ENCODE measurements at regions not wholly inside any gene's neighbourhood (a gene's known extent, or its start where the extent isn't known, plus 50 kb on each side); places are given as distances from the start of the nearest gene placed in this dataset.

DNA sequence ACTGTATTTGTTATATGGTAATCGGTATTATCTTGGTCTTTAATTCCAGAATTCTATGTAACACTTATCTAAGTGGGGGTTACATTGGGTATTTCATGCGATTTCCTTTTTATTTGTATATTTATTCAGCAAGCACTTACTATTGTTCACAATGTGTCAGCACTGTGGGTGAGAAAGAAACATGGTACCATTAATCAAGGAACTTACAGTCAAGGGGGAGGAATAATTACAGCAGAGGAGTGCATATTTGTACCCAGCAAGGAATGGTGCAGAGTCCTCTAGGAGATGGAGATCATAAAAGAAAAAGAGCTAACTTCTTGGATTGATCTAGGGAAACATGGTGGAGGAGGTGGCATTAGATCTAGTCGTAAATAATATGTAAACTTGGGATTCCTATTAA is 117.0 kb upstream of the KCNJ16 start:
- Histone ChIP-seq H3K27ac (ENCODE audit: low read length) (no peak overlapping the region), H3K9me3 (ENCODE audit: control insufficient read depth, insufficient read depth, low read length) (no peaks in the 10 kb centered on the region), H3K36me3 (ENCODE audit: control insufficient read depth, insufficient read depth, low read length) (no peaks in the 10 kb centered on the region), H3K27me3 (ENCODE audit: control insufficient read depth, insufficient read depth, low read length) (no peaks in the 10 kb centered on the region), H3K4me1 (ENCODE audit: control insufficient read depth, insufficient read depth, low read length) (peaks cover 2% of the 10 kb centered on the region), H3K4me3 (ENCODE audit: low read length) (no peak overlapping the region)
- no peak for DNase-seq (ENCODE audit: low read depth, low spot score)
- no CpG with 5 or more reads among the region's 3 CpGs for WGBS (ENCODE audit: insufficient coverage, insufficient read length)

DNA sequence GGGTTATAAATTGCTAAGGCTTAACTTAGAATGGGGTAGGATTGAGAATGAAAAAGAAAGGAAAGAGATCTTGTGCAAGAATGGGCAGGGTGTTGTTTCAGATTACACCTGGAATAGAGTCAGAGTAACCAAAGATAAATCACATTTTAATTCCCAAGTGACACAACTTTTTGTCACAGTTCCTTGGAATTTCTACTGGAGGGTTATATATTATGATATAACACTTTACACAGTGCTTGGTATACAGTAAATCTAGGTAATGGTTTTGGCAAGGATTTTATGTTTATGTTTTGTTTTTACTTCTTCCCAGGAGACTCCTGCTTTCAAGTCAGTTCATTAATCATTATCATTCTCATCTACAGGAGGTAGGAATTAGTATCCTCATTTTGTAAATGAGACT is 115.7 kb upstream of the KCNJ16 start:
- no peaks in the 10 kb centered on the region for H3K36me3 ChIP-seq (ENCODE audit: control insufficient read depth, insufficient read depth, low read length)
- H3K4me3 ChIP-seq (ENCODE audit: low read length) = no peak overlapping the region
- H3K4me1 ChIP-seq (ENCODE audit: control insufficient read depth, insufficient read depth, low read length) = peaks cover 2% of the 10 kb centered on the region
- no peaks in the 10 kb centered on the region for H3K9me3 ChIP-seq (ENCODE audit: control insufficient read depth, insufficient read depth, low read length)
- DNase-seq (ENCODE audit: low read depth, low spot score) = no peak
- no peak overlapping the region for H3K27ac ChIP-seq (ENCODE audit: low read length)
- H3K27me3 ChIP-seq (ENCODE audit: control insufficient read depth, insufficient read depth, low read length) = no peaks in the 10 kb centered on the region

DNA sequence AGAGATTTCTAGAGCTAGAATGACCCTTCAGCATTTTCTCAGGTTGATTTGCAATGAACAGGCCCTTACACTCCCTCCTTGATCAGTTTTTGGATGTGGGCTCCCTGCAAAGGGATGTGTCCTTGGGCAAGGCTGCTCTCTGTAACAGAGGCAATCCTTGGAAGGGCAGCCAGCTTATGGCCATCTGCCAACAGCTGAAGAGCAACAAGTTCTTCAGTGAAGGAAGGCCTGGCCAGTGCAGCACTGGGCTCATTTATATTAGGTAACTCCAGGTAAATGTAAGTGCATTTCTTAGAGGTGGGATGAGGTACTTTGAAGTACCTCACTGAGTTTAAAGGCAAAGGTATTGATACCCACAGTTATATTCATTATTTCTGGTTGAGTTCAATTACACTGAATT is 114.3 kb upstream of the KCNJ16 start:
- no peak for DNase-seq (ENCODE audit: low read depth, low spot score)
- Histone ChIP-seq H3K27ac (ENCODE audit: low read length) (no peak overlapping the region), H3K4me1 (ENCODE audit: control insufficient read depth, insufficient read depth, low read length) (peaks cover 2% of the 10 kb centered on the region), H3K27me3 (ENCODE audit: control insufficient read depth, insufficient read depth, low read length) (no peaks in the 10 kb centered on the region), H3K9me3 (ENCODE audit: control insufficient read depth, insufficient read depth, low read length) (no peaks in the 10 kb centered on the region), H3K36me3 (ENCODE audit: control insufficient read depth, insufficient read depth, low read length) (no peaks in the 10 kb centered on the region), H3K4me3 (ENCODE audit: low read length) (no peak overlapping the region)

DNA sequence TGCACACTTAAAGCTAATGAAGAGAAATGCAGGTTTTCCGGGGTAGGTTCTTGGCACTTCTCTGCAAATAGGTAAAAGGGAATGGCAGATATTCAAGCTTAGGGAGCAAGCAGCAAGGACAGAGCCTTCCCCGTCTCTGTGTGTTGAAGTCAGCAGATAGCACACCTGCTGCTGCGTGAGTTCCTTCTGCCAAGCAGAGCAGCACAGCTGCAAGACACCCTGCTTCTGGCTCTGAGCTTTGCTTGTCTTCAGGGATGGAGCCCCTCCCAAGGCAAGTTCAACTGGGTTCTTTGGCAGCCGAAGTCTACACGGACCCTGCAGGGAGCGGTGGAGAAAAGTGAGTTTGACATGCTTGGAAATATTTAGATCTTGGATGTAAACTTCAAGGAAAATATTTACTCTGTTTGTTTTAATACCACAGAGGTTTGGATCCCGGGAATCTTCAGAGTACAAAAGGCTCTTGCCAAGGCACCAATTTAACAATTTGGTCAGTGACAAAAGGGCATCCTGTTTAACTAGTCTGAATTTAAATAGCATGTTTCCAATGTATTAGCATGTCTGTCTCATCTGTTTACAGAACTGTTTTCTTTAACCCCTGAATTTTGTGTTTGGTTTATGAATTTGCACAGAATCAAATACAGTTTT is 113.4 kb upstream of the KCNJ16 start:
- Histone ChIP-seq H3K9me3 (ENCODE audit: control insufficient read depth, insufficient read depth, low read length) (no peaks in the 10 kb centered on the region), H3K27me3 (ENCODE audit: control insufficient read depth, insufficient read depth, low read length) (no peaks in the 10 kb centered on the region), H3K4me3 (ENCODE audit: low read length) (no peak overlapping the region), H3K27ac (ENCODE audit: low read length) (no peak overlapping the region), H3K4me1 (ENCODE audit: control insufficient read depth, insufficient read depth, low read length) (peaks cover 2% of the 10 kb centered on the region), H3K36me3 (ENCODE audit: control insufficient read depth, insufficient read depth, low read length) (no peaks in the 10 kb centered on the region)
- WGBS (ENCODE audit: insufficient coverage, insufficient read length) = no CpG with 5 or more reads among the region's 7 CpGs
- DNase-seq (ENCODE audit: low read depth, low spot score) = peak; percentile 25

DNA sequence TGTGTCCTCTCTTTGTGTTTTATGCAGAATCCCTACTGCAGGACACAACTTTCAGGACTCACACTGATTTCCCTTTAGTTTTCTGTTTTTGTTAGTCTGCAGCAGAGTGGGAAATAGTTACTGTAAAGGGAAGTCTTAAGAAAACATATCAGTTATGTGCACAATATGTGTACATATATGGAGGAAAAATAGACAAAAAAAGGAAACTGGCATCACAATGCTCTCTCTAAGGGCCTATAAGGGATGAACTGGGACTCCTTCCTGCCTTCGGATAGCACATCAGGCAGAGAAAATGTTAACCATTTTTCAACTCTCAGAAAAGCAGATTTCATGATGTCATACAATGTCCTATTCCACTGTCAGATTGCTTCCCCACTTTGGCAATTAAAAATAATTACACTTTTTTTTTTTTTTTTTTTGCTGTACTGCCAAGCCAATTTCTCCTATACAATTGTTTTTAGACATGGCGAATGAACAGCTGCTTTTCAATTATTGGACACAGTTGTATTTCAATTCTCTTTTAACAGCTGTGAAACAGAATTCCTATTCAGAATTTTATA is 112.5 kb upstream of the KCNJ16 start:
- no peaks in the 10 kb centered on the region for H3K27me3 ChIP-seq (ENCODE audit: control insufficient read depth, insufficient read depth, low read length)
- H3K36me3 ChIP-seq (ENCODE audit: control insufficient read depth, insufficient read depth, low read length) = no peaks in the 10 kb centered on the region
- no peak for DNase-seq (ENCODE audit: low read depth, low spot score)
- H3K9me3 ChIP-seq (ENCODE audit: control insufficient read depth, insufficient read depth, low read length) = no peaks in the 10 kb centered on the region
- H3K4me3 ChIP-seq (ENCODE audit: low read length) = no peak overlapping the region
- peaks cover 2% of the 10 kb centered on the region for H3K4me1 ChIP-seq (ENCODE audit: control insufficient read depth, insufficient read depth, low read length)
- H3K27ac ChIP-seq (ENCODE audit: low read length) = no peak overlapping the region
- no CpG with 5 or more reads among the region's 2 CpGs for WGBS (ENCODE audit: insufficient coverage, insufficient read length)

DNA sequence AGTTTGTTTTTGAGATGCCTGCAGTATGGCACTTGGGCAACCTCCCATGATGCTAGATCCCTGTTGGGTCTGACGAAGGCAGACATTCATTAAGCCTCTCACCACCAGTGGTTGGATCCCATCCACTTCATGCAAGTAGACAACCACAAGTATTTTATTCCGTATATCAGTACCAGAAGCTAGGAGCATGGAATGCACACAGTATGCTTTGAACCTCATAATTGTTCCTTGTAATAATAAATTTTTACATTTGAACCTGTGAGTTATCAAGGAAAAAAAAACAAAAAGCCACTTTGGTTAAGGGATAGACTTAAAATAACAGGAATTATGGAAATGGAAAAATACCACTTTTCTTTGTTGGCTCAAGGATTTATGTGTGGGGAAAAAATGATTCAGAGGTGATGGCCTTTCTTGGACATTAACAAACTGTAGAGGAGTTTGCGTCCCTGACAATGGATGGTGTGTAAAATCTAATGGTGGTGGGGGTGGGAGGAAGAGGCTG is 107.1 kb upstream of the KCNJ16 start:
- no peaks in the 10 kb centered on the region for H3K9me3 ChIP-seq (ENCODE audit: control insufficient read depth, insufficient read depth, low read length)
- no peaks in the 10 kb centered on the region for H3K27me3 ChIP-seq (ENCODE audit: control insufficient read depth, insufficient read depth, low read length)
- no peak overlapping the region for H3K27ac ChIP-seq (ENCODE audit: low read length)
- DNase-seq (ENCODE audit: low read depth, low spot score) = no peak
- no peaks in the 10 kb centered on the region for H3K4me1 ChIP-seq (ENCODE audit: control insufficient read depth, insufficient read depth, low read length)
- no peaks in the 10 kb centered on the region for H3K36me3 ChIP-seq (ENCODE audit: control insufficient read depth, insufficient read depth, low read length)
- H3K4me3 ChIP-seq (ENCODE audit: low read length) = no peak overlapping the region
- WGBS (ENCODE audit: insufficient coverage, insufficient read length) = no CpG with 5 or more reads among the region's 3 CpGs

DNA sequence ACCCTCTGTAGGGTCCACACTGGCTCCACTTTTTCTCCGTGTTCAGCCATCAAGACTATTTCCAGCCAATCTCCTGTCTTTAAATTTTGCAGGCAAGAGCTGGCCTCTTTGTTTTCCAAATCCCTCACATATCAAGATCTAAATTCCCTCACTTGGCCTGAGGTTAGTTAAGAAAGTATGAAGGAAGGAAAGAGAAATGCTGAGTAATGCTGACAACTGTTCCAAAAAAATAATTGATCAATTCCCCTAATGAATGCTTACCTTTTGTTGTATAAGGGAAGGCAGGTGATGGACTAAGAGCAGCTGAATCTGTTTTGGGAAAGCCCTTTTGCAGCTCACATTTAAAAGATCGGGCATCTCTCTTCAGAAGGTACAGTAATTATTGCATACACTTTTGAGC is 105.1 kb upstream of the KCNJ16 start:
- no peak overlapping the region for H3K27ac ChIP-seq (ENCODE audit: low read length)
- H3K9me3 ChIP-seq (ENCODE audit: control insufficient read depth, insufficient read depth, low read length) = no peaks in the 10 kb centered on the region
- no CpG with 5 or more reads among the region's 2 CpGs for WGBS (ENCODE audit: insufficient coverage, insufficient read length)
- no peaks in the 10 kb centered on the region for H3K4me1 ChIP-seq (ENCODE audit: control insufficient read depth, insufficient read depth, low read length)
- H3K36me3 ChIP-seq (ENCODE audit: control insufficient read depth, insufficient read depth, low read length) = no peaks in the 10 kb centered on the region
- no peaks in the 10 kb centered on the region for H3K27me3 ChIP-seq (ENCODE audit: control insufficient read depth, insufficient read depth, low read length)
- no peak overlapping the region for H3K4me3 ChIP-seq (ENCODE audit: low read length)
- DNase-seq (ENCODE audit: low read depth, low spot score) = no peak

DNA sequence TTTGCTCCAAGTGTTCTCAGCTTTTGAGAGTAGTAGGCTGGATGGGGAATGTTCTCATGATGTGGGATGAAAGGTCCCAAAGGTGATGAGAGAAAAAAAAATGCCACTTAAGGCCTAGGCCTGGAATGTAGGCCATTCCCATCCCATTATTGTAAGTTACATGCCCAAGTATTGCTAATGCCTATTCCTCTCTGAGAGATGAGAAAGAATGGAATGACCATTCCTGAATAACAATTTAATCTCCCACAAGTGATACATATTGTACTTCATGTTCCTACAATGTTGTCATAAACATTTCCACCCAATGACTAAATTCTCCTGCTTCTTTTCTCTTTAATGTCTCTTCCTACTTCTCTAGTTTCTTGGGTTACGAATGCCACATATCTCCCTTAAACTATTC is 102.8 kb upstream of the KCNJ16 start:
- Histone ChIP-seq H3K27me3 (ENCODE audit: control insufficient read depth, insufficient read depth, low read length) (no peaks in the 10 kb centered on the region), H3K4me1 (ENCODE audit: control insufficient read depth, insufficient read depth, low read length) (no peaks in the 10 kb centered on the region), H3K4me3 (ENCODE audit: low read length) (no peak overlapping the region), H3K27ac (ENCODE audit: low read length) (no peak overlapping the region), H3K9me3 (ENCODE audit: control insufficient read depth, insufficient read depth, low read length) (no peaks in the 10 kb centered on the region), H3K36me3 (ENCODE audit: control insufficient read depth, insufficient read depth, low read length) (no peaks in the 10 kb centered on the region)
- no CpG with 5 or more reads among the region's 1 CpG for WGBS (ENCODE audit: insufficient coverage, insufficient read length)
- DNase-seq (ENCODE audit: low read depth, low spot score) = no peak

DNA sequence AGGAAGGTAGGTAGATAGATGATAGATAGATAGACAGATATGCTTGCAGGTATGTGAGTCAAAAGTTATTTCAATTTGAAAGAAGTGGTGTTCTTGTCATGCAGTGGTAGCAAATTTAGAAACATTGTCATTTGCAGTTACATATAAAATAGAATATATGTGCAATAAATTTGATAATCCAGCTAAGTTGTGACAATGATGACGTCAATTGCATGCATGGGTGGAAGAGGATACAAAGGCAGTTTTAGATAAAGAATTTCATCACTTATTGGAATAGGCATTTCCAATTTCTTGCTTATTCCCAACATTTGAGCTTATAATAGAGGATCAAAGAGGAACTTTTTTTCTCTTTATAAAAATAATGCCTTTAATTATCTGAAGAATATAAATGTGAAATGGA is 99.2 kb upstream of the KCNJ16 start:
- H3K9me3 ChIP-seq (ENCODE audit: control insufficient read depth, insufficient read depth, low read length) = no peaks in the 10 kb centered on the region
- no peaks in the 10 kb centered on the region for H3K27me3 ChIP-seq (ENCODE audit: control insufficient read depth, insufficient read depth, low read length)
- H3K4me3 ChIP-seq (ENCODE audit: low read length) = no peak overlapping the region
- WGBS (ENCODE audit: insufficient coverage, insufficient read length) = no CpG with 5 or more reads among the region's 1 CpG
- no peak for DNase-seq (ENCODE audit: low read depth, low spot score)
- H3K4me1 ChIP-seq (ENCODE audit: control insufficient read depth, insufficient read depth, low read length) = no peaks in the 10 kb centered on the region
- no peak overlapping the region for H3K27ac ChIP-seq (ENCODE audit: low read length)
- no peaks in the 10 kb centered on the region for H3K36me3 ChIP-seq (ENCODE audit: control insufficient read depth, insufficient read depth, low read length)

DNA sequence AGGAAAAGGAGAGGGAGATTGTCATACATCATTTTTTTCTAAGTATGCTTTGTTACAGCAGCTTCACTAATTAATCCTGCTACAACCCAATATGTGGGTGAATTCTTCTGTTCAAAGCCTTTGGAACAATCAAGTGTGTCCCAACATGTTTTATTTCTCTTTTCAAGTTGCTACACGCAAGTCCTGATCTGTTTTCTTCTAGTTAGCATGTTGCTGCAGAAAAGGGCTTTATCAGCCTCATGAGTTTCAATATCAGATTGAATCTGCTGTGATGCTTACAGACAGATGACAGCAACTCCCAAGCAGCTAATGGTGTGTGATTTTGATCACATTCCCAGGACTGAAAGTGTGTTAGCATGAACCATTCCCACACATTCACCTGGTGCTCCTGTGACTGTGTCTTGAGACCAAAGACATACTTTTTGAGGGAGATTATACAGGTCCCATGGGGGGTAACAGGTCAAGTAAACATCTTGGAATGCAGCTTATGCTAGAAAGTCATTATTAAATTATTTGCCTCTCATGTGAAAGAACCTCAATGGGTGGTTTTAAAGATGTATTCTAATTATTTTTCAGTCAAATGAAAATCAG is 96.9 kb upstream of the KCNJ16 start:
- no CpG with 5 or more reads among the region's 1 CpG for WGBS (ENCODE audit: insufficient coverage, insufficient read length)
- no peak overlapping the region for H3K27ac ChIP-seq (ENCODE audit: low read length)
- no peaks in the 10 kb centered on the region for H3K27me3 ChIP-seq (ENCODE audit: control insufficient read depth, insufficient read depth, low read length)
- DNase-seq (ENCODE audit: low read depth, low spot score) = no peak
- H3K9me3 ChIP-seq (ENCODE audit: control insufficient read depth, insufficient read depth, low read length) = no peaks in the 10 kb centered on the region
- H3K4me3 ChIP-seq (ENCODE audit: low read length) = no peak overlapping the region
- no peaks in the 10 kb centered on the region for H3K4me1 ChIP-seq (ENCODE audit: control insufficient read depth, insufficient read depth, low read length)
- no peaks in the 10 kb centered on the region for H3K36me3 ChIP-seq (ENCODE audit: control insufficient read depth, insufficient read depth, low read length)

DNA sequence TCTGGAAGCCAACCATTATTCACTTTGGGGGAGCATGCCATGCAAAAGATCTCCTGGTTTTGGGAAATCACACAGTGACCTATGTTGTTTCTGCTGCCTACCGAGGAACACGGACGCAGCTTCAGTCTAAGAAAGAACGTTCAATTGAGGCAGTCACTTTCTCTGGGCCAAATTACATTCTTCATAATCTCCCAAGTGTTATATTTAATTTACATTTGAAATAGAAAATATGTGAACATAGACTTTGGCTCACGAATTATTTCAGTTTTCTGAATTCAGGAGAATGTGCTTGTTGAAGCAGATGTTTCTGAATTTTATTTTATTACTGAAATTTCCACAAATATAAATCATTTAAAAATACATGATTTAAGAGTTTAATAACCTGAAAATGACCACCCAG is 93.6 kb upstream of the KCNJ16 start:
- no peaks in the 10 kb centered on the region for H3K27me3 ChIP-seq (ENCODE audit: control insufficient read depth, insufficient read depth, low read length)
- WGBS (ENCODE audit: insufficient coverage, insufficient read length) = no CpG with 5 or more reads among the region's 5 CpGs
- no peaks in the 10 kb centered on the region for H3K9me3 ChIP-seq (ENCODE audit: control insufficient read depth, insufficient read depth, low read length)
- H3K4me1 ChIP-seq (ENCODE audit: control insufficient read depth, insufficient read depth, low read length) = no peaks in the 10 kb centered on the region
- no peak overlapping the region for H3K4me3 ChIP-seq (ENCODE audit: low read length)
- no peaks in the 10 kb centered on the region for H3K36me3 ChIP-seq (ENCODE audit: control insufficient read depth, insufficient read depth, low read length)
- DNase-seq (ENCODE audit: low read depth, low spot score) = no peak
- no peak overlapping the region for H3K27ac ChIP-seq (ENCODE audit: low read length)
